HG02884 (cell line): ENCODE measurements at regions not wholly inside any gene's neighbourhood (a gene's known extent, or its start where the extent isn't known, plus 50 kb on each side); places are given as distances from the start of the nearest gene placed in this dataset.
"Not testable (repeated sequence)": the region's sequence is repeated elsewhere in the genome, so short reads cannot be mapped to it uniquely, and the experiment has no call there.

Experiments
- ATAC-seq: cut with Tn5 transposase; IDR thresholded peaks from one replicate; pipeline ENCODE4 v1.9.1; 2021; ENCODE audit warnings: mild to moderate bottlenecking, moderate library complexity; ENCODE audit not compliant: unreplicated experiment

DNA sequence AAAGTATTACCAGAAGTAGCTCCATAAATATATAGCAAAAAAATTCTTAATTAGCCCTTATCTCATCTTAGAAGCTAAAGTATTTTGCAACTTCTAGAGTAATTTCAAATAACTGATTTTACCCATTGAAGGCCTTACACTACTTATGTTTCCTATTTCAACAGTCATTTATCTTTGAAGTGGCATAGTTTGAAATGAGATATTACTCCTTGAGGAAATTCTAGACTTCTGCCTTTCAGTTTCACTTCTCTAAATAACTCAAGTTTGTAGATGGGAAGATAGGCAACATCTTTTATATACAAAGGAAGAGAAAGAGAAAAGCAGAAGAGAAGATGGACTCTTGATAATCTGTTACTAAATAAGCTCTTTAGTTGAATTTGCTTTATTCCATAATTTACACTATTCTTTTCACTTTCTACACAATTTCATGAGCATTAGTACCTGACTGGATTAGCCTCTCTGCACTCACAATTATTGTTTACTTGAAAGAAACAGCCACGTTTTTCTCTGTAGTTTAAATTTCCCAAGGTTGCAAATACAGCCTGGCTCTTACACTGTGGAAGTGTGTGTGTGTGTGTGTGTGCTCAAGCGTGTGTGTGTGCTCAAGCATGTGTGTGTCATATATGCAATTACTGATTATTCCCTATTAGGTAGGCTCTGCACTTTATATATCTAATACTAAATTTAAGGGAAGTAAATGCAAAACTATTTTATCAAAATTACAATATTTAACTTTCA lies 60.6 kb upstream of the EMB start:
- peak; percentile 100 for ATAC-seq

DNA sequence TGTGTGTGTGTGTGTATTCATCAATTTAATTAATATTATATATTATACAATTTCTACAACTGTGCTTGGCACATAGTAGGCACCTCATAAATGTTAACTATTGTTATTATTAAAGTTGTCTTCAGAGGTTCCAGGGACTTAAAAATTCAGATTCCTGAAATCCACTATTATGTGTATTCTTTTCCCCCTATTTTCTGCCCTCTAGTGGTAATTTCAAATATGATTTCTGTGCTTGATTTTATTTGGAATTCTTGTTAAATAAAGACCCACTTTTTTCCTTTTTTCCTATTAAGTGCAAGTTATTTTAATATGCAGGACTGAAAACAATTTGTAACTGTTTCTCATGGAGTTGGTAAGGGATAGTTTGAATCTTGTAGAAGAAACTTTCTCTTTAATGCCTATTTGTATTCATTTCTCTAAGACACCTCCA lies 72.0 kb upstream of the EMB start:
- ATAC-seq, result not testable (repeated sequence)

DNA sequence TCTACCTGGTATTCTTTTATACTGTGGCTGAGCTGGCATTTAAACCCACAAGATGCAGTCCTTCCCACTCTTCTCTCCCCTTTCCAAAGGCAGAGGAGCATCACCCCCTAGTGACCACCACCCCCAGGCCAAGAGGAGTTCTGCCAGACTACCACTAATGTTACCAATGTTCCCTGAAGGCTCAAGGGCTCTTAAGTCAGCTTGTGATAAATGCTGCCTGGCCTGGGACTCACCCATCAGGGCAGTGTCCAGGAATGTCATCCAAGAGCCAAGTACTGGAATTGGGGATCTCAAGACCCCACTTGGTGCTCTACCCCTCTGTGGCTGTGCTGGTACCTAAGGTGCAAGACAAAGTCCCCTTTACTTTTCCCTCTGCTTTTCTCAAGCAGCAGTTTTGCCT lies 80.0 kb upstream of the EMB start:
- not testable (repeated sequence) for ATAC-seq

DNA sequence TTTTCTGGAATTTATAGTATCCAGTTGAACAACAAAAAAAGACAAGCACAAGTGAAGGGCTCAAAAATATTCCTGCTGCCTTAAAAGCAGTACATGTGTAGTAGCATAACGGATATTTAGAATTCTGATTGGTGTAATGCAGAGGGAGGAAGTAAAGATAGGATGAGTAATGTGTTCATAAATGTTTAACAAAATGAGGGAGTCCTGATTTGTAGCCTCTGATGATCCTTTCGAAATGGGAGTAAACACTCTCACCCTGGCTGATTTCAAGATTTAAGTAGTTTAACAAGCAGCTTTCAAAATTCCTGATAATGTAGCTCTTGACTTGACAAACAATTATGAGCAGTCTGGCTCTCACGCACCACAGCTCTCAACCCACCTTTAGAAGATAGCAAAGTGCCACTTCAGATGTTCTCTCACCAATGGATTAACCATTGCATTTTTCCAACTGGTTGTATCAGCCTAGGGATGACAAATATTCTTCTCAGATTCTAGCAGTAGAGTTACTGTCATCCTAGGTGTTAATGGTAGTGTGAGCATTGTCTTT lies 86.5 kb upstream of the EMB start:
- ATAC-seq, result not testable (repeated sequence)

DNA sequence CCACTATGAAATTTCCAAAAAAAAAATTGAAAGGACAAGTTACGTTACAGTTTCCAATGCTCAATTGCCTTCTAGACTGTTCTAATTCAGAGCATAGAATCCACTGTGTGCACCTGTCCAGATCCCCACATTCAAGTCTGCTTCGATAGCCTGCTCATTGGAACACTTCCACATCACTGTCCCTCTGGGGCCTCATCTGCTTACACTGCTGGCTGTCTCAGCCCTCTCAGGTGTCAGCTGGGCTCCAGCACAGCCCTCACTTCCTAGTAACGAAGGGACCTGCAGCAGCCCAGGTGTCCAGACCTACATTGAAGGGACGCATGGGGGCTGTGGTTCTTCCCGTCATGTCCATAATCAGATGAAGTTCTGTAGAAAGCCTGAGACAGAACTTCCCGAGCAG lies 94.3 kb upstream of the EMB start:
- peak; percentile 42 for ATAC-seq

GRCh38 chr5:50537534-50537933 lies 96.4 kb upstream of the EMB start:
- ATAC-seq, result not testable (repeated sequence)

DNA sequence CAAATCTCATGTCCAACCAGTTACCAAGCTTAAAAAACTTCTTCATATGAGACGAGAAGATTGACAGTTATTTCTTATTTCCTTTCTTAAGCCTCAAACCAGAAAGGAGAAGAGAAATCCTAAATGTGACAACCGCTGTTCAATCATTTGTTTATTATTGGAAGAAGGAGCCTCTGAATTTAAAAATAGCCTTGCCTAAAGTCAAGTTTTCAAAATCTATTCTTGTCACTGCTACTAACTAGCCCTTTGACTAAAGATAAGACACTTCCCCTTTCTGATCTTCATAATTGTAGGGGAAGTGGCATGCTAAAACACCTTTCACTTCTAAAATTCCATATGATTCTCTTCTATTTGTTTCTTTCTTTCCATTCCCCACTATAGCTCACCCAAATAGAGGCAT lies 106.2 kb upstream of the EMB start:
- peak; percentile 98 for ATAC-seq

GRCh38 chr5:50550267-50550666 lies 109.2 kb upstream of the EMB start:
- no peak for ATAC-seq

- no peak for ATAC-seq
Measured at GRCh38 chr5:50550993-50551392, 109.9 kb upstream of the EMB start.

- no peak for ATAC-seq
Measured at GRCh38 chr5:50553560-50553984, 112.5 kb upstream of the EMB start.

- ATAC-seq, result not testable (repeated sequence)
Measured at GRCh38 chr5:50558640-50559039, 107.8 kb upstream of the PARP8 start.

- ATAC-seq, result no peak
Measured at GRCh38 chr5:50559955-50560354, 106.5 kb upstream of the PARP8 start.

- no peak for ATAC-seq
Measured at GRCh38 chr5:50562694-50563093, 103.7 kb upstream of the PARP8 start.

GRCh38 chr5:50564079-50564478 lies 102.4 kb upstream of the PARP8 start:
- peak; percentile 81 for ATAC-seq

DNA sequence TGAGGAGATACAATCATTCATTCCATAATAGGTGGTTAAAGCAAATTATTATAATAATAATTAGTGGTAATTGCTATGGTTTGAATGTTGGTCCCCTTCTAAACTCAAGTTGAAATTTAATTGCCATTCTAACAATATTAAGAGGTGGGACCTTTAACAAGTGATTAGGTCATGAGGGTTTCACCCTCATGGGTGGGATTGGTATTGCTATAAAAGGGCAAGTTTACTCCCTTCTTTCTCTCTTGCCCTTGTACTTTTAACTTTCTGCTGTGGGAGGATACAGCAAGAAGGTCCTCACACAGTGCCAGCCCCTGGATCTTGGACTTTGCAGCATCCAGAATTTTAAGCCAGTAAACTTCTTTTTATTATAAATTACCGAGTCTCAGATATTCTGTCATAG lies 101.9 kb upstream of the PARP8 start:
- ATAC-seq, result no peak

DNA sequence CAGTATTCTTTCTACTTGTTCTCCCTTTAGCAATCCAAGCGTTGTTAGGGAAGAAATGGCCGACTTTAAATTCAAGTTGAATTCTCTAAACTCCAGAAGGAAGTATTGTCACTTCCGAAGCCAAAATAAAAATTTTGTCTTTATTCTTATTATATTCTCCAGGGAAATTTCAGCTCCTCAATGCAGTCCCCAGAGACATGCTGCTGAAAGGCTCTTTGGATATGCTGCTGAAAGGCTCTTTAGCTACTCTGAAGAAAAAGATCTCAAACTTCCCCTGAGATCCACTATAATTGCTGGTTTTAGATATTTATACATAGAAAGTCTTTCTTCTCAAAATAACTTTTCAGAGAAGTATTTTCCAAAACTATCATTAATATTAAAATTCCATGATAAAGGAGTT lies 92.3 kb upstream of the PARP8 start:
- no peak for ATAC-seq

DNA sequence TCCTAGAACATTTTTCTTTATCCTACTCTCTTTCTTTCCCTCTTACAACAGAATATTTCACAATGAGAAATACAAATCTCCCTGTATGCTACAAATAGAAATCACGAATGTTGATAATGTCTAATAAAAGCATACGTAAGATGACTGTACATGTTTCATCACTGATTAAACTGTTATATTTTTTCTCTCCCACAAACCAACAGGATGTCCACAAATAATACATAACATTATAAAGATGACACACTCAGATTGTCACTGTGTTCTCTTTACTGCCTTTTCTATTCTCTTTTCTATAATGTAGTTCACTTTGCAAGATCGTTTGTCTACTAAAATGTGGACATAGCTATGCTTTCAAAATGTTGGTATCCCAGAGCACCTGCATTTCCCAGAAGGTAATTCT lies 90.7 kb upstream of the PARP8 start:
- no peak for ATAC-seq

DNA sequence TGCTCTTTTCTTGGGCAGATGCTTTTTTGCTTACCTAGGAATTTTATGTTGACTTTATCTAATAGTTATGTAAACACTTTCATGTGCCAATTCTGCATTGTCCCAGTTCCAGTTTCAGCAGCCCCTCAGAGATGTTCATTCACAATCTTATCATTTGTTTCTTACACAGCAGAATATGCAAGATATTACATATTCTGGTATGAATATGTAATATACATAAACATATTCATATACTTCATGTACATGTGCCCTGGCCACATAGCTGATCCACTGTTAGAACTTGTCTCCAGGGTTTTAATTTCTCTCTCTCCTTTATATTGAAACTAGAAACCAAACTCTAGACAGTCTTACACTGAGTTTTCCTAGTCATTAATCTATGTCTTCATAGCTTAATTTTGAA lies 90.2 kb upstream of the PARP8 start:
- ATAC-seq, result no peak

GRCh38 chr5:50576686-50577256 lies 89.7 kb upstream of the PARP8 start:
- ATAC-seq, result peak; percentile 64

GRCh38 chr5:50580506-50580905 lies 85.9 kb upstream of the PARP8 start:
- ATAC-seq, result no peak

DNA sequence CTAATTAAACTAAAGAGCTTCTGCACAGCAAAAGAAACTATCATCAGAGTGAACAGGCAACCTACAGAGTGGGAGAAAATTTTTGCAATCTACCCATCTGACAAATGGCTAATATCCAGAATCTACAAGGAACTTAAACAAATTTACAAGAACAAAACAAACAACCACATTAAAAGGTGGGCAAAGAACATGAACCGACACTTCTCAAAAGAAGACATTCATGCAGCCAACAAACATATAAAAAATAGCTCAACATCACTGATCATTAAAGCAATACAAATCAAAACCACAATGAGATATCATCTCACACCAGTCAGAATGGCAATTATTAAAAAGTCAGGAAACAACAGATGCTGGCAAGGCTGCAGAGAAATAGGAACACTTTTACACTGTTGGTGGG lies 84.6 kb upstream of the PARP8 start:
- ATAC-seq, result not testable (repeated sequence)

GRCh38 chr5:50582699-50583098 lies 83.7 kb upstream of the PARP8 start:
- ATAC-seq, result no peak
